ENCODE measurements at regions not wholly inside any gene's neighbourhood (a gene's known extent, or its start where the extent isn't known, plus 50 kb on each side); places are given as distances from the start of the nearest gene placed in this dataset.
A peak's percentile ranks its signal among the peaks of the same experiment; 100 is the strongest.

DNA sequence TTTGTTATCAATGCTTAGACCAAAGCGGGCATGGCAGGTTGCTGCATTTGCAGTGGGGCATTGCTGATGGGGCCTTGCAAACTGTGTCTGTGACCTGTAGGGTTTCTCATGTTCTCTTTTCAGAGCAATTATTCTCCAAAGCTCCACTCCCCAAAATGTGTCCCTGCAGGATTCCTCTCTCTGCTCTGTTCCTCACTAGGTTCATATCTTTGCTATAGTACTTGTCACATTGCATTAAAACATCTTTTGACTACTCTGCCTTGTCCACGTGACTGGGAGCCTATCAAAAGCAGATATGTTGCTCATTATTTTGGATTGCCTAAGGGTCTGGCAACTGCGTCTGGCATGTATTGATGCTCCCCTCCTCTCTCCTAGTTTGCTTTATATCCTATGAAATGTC is 177.7 kb upstream of the MID1 start:
- Histone ChIP-seq H2BK15ac (ENCODE audit: low read depth, low read length) (no peak overlapping the region), H4K5ac (ENCODE audit: low read depth, low read length) (no peak overlapping the region), H2BK20ac (ENCODE audit: low read depth, low read length) (peak overlapping the region; percentile 36; the same call in 1 of the 2 replicates), H2BK5ac (ENCODE audit: low read depth, low read length, poor library complexity, severe bottlenecking) (no peak overlapping the region), H4K8ac (ENCODE audit: low read depth in 2 of 2, low read length in 2 of 2) (no peak overlapping the region; a peak in 1 of 4 replicates), H4K91ac (ENCODE audit: insufficient read depth, low read depth, low read length) (no peak overlapping the region), H3K9me3 (ENCODE audit: control insufficient read depth, insufficient read depth, low read length) (no peaks in the 10 kb centered on the region), H3K27ac (ENCODE audit: insufficient read depth, low read length) (no peak overlapping the region), H2AK5ac (ENCODE audit: low read depth, low read length) (no peak overlapping the region), H3K9ac (ENCODE audit: low read depth, low read length) (no peak overlapping the region), H2AK9ac (replicated peaks; ENCODE audit: low read depth, low read length, poor library complexity) (no peak overlapping the region), H2AFZ (replicated peaks; ENCODE audit: low read length, poor library complexity) (no peak overlapping the region), H3K9me1 (ENCODE audit: insufficient read depth, low read length) (no peaks in the 10 kb centered on the region), H2BK120ac (ENCODE audit: low read depth, low read length) (0 out of 2 replicates have a peak overlapping the region, but pooled peaks have one; percentile 18), H3K4me2 (ENCODE audit: low read depth, low read length) (no peak overlapping the region), H3K4me1 (ENCODE audit: control insufficient read depth, insufficient read depth, low read length) (peaks cover 4% of the 10 kb centered on the region), H3K23ac (ENCODE audit: low read depth, low read length) (no peak overlapping the region), H3K79me1 (ENCODE audit: low read depth in 1 of 2, low read length in 2 of 2) (no peaks in the 10 kb centered on the region), H3K4ac (ENCODE audit: low read depth, low read length) (no peak overlapping the region), H3K36me3 (ENCODE audit: control insufficient read depth, insufficient read depth, low read length) (no peaks in the 10 kb centered on the region), H3K4me3 (ENCODE audit: insufficient read depth, low read depth, low read length) (no peak overlapping the region), H3K18ac (ENCODE audit: low read depth, low read length) (peak overlapping the region; percentile 18; the same call in 1 of the 2 replicates), H3K56ac (ENCODE audit: extremely low read depth, insufficient read depth, low read length) (no peak overlapping the region), H3K14ac (replicated peaks; ENCODE audit: low read depth, low read length) (no peak overlapping the region), H3K27me3 (ENCODE audit: control insufficient read depth, insufficient read depth, low read length) (no peaks in the 10 kb centered on the region), H4K20me1 (ENCODE audit: insufficient read depth, low read length) (no peaks in the 10 kb centered on the region)
- CTCF ChIA-PET = no interaction called here
- in situ Hi-C loops (cut with MboI; ENCODE audit: low sequenced_read_pairs) (no loop called here), intact Hi-C loops (cut with micrococcal nuclease) (no loop called here), dilution Hi-C loops (cut with HindIII; ENCODE audit: low sequenced_read_pairs, unreplicated experiment) (no loop called here)
- WGBS, 2 experiments (ENCODE audit: extremely low coverage in 2 of 2, insufficient read length in 1 of 2) = no CpG with 5 or more reads among the region's 3 CpGs
- ATAC-seq (ENCODE audit: low read depth) (no peak), DNase-seq (no peak)
- POLR2A ChIA-PET (ENCODE audit: unreplicated experiment) = no interaction called here
- BruUV-seq (replicated peaks) = no TSS peak
- TF ChIP-seq POLR2A (IDR thresholded peaks at IDR 0.05; ENCODE audit: low read depth, low read length) = no peak
- no peak for TF ChIP-seq CEBPB (IDR thresholded peaks at IDR 0.05; ENCODE audit: low read depth, low read length)
- no peak for TF ChIP-seq SMC3 (IDR thresholded peaks at IDR 0.05; ENCODE audit: low read depth, low read length)
- TF ChIP-seq CHD1 (IDR thresholded peaks at IDR 0.05; ENCODE audit: low read depth, low read length) = no peak
- no peak for TF ChIP-seq RAD21 (IDR thresholded peaks at IDR 0.05; ENCODE audit: low read length)
- TF ChIP-seq, protein P1, sequence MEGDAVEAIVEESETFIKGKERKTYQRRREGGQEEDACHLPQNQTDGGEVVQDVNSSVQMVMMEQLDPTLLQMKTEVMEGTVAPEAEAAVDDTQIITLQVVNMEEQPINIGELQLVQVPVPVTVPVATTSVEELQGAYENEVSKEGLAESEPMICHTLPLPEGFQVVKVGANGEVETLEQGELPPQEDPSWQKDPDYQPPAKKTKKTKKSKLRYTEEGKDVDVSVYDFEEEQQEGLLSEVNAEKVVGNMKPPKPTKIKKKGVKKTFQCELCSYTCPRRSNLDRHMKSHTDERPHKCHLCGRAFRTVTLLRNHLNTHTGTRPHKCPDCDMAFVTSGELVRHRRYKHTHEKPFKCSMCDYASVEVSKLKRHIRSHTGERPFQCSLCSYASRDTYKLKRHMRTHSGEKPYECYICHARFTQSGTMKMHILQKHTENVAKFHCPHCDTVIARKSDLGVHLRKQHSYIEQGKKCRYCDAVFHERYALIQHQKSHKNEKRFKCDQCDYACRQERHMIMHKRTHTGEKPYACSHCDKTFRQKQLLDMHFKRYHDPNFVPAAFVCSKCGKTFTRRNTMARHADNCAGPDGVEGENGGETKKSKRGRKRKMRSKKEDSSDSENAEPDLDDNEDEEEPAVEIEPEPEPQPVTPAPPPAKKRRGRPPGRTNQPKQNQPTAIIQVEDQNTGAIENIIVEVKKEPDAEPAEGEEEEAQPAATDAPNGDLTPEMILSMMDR (conservative IDR thresholded peaks at IDR 0.05; ENCODE audit: low read depth, low read length) = no peak
- TF ChIP-seq RFX5 (IDR thresholded peaks at IDR 0.05; ENCODE audit: low read depth, low read length) = no peak
- no peak for TF ChIP-seq MAFK (IDR thresholded peaks at IDR 0.05; ENCODE audit: low read depth, low read length)
- no peak for TF ChIP-seq BHLHE40 (IDR thresholded peaks at IDR 0.05; ENCODE audit: low read depth, low read length)
- no peak for TF ChIP-seq NFE2L2 (IDR thresholded peaks at IDR 0.05; ENCODE audit: low read depth, low read length)
- no peak for TF ChIP-seq MXI1 (IDR thresholded peaks at IDR 0.05; ENCODE audit: borderline replicate concordance, low read depth, low read length)
- TF ChIP-seq, protein P2, sequence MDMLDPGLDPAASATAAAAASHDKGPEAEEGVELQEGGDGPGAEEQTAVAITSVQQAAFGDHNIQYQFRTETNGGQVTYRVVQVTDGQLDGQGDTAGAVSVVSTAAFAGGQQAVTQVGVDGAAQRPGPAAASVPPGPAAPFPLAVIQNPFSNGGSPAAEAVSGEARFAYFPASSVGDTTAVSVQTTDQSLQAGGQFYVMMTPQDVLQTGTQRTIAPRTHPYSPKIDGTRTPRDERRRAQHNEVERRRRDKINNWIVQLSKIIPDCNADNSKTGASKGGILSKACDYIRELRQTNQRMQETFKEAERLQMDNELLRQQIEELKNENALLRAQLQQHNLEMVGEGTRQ (IDR thresholded peaks at IDR 0.05; ENCODE audit: low read depth, low read length) = no peak
- TF ChIP-seq FOS (IDR thresholded peaks at IDR 0.05; ENCODE audit: low read depth, low read length) = no peak
- TF ChIP-seq, protein P3, sequence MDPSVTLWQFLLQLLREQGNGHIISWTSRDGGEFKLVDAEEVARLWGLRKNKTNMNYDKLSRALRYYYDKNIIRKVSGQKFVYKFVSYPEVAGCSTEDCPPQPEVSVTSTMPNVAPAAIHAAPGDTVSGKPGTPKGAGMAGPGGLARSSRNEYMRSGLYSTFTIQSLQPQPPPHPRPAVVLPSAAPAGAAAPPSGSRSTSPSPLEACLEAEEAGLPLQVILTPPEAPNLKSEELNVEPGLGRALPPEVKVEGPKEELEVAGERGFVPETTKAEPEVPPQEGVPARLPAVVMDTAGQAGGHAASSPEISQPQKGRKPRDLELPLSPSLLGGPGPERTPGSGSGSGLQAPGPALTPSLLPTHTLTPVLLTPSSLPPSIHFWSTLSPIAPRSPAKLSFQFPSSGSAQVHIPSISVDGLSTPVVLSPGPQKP (IDR thresholded peaks at IDR 0.05; ENCODE audit: borderline replicate concordance, low read depth, low read length) = no peak
